ENCODE measurements at regions not wholly inside any gene's neighbourhood (a gene's known extent, or its start where the extent isn't known, plus 50 kb on each side); places are given as distances from the start of the nearest gene placed in this dataset.

- TF ChIP-seq CTCF (conservative IDR thresholded peaks at IDR 0.05 in 1 of 2, IDR thresholded peaks at IDR 0.05 in 1 of 2; ENCODE audit: extremely low read depth in 1 of 2, insufficient read depth in 1 of 2, low read depth in 1 of 2, low read length in 2 of 2) (no peak), EZH2 (IDR thresholded peaks at IDR 0.05; ENCODE audit: borderline replicate concordance, low read length) (no peak)
These were observed 349.8 kb downstream of the LTN1 start for GRCh38 chr21:28642891-28643290.
